ENCODE measurements at regions not wholly inside any gene's neighbourhood (a gene's known extent, or its start where the extent isn't known, plus 50 kb on each side); places are given as distances from the start of the nearest gene placed in this dataset.

DNA sequence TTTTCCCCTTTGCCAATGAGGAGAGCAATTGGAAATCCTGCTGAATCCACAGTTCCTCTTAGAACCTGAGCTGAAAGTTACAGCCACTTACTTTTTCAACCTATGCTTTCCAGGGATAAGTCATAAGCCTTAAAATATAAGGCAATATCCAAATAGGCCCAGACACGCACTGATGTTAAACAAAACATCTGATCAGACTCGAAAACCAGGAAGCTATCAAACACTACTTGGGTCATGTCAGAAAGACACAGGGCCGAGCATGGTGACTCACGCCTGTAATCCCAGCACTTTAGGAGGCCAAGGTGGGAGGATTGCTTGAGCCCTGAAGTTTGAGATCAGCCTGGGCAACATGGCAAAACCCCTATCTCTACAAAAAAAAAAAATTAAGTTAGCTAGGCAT, 192.1 kb downstream of the SP3 start:
- TF ChIP-seq FOXM1 (IDR thresholded peaks at IDR 0.05; ENCODE audit: borderline replicate concordance) (no peak), ARNT (IDR thresholded peaks at IDR 0.05) (no peak), FOXA1 (IDR thresholded peaks at IDR 0.05) (no peak), TARDBP (IDR thresholded peaks at IDR 0.05) (no peak)
